ENCODE measurements at regions not wholly inside any gene's neighbourhood (a gene's known extent, or its start where the extent isn't known, plus 50 kb on each side); places are given as distances from the start of the nearest gene placed in this dataset.

- TF ChIP-seq ZNF532 (CRISPR knock-in tag; IDR thresholded peaks at IDR 0.05; ENCODE audit: borderline replicate concordance) (no peak), CTCF (IDR thresholded peaks at IDR 0.05) (no peak), TEAD1 (CRISPR knock-in tag; IDR thresholded peaks at IDR 0.05) (no peak), FOXP1 (CRISPR knock-in tag; IDR thresholded peaks at IDR 0.05; ENCODE audit: borderline replicate concordance) (no peak)
- peaks cover 8% of the 10 kb centered on the region for H3K4me1 Mint-ChIP-seq
- no peak overlapping the region for H3K4me3 Mint-ChIP-seq
- no peaks in the 10 kb centered on the region for H3K27me3 Mint-ChIP-seq (ENCODE audit: low read depth)
- H3K9me3 Mint-ChIP-seq: peaks cover 21% of the 10 kb centered on the region
- DNase-seq (ENCODE audit: low spot score) (no peak), ATAC-seq (no peak)
- H3K27ac Mint-ChIP-seq: no peak overlapping the region
- ChIA-PET CTCF (no interaction called here), POLR2A (no interaction called here)
- H3K36me3 Mint-ChIP-seq: peaks cover 3% of the 10 kb centered on the region
These were observed 390.8 kb downstream of the POM121L12 start for GRCh38 chr7:53426145-53426750.

GRCh38 chr7:53428045-53428444 is 392.6 kb downstream of the POM121L12 start:
- POLR2A ChIA-PET: no interaction called here
- Mint-ChIP-seq H3K36me3 (peaks cover 3% of the 10 kb centered on the region), H3K27me3 (ENCODE audit: low read depth) (no peaks in the 10 kb centered on the region), H3K4me1 (peaks cover 8% of the 10 kb centered on the region), H3K27ac (no peak overlapping the region), H3K4me3 (no peak overlapping the region), H3K9me3 (peaks cover 13% of the 10 kb centered on the region)
- no peak for DNase-seq (ENCODE audit: low spot score)
- CTCF ChIA-PET: no interaction called here
- ATAC-seq: no peak
- no peak for TF ChIP-seq FOXJ3 (CRISPR knock-in tag; IDR thresholded peaks at IDR 0.05; ENCODE audit: borderline replicate concordance)
- TF ChIP-seq ETV6 (CRISPR knock-in tag; IDR thresholded peaks at IDR 0.05): no peak
- no peak for TF ChIP-seq GTF2I (CRISPR knock-in tag; conservative IDR thresholded peaks at IDR 0.05)
- no peak for TF ChIP-seq TEAD1 (CRISPR knock-in tag; IDR thresholded peaks at IDR 0.05)
- no peak for TF ChIP-seq USF1 (CRISPR knock-in tag; IDR thresholded peaks at IDR 0.05)
- TF ChIP-seq ERG (CRISPR knock-in tag; IDR thresholded peaks at IDR 0.05): no peak
- no peak for TF ChIP-seq ZNF423 (CRISPR knock-in tag; IDR thresholded peaks at IDR 0.05)
- TF ChIP-seq NFYB (CRISPR knock-in tag; conservative IDR thresholded peaks at IDR 0.05; ENCODE audit: low read depth): no peak
- no peak for TF ChIP-seq MAX (CRISPR knock-in tag; IDR thresholded peaks at IDR 0.05)
- TF ChIP-seq PREB (CRISPR knock-in tag; IDR thresholded peaks at IDR 0.05; ENCODE audit: borderline replicate concordance): no peak
- TF ChIP-seq JUN (CRISPR knock-in tag; IDR thresholded peaks at IDR 0.05): no peak
- no peak for TF ChIP-seq E2F4 (CRISPR knock-in tag; IDR thresholded peaks at IDR 0.05; ENCODE audit: borderline replicate concordance, low read depth)
- TF ChIP-seq ZNF512 (CRISPR knock-in tag; IDR thresholded peaks at IDR 0.05; ENCODE audit: borderline replicate concordance): no peak
- TF ChIP-seq OVOL2 (CRISPR knock-in tag; IDR thresholded peaks at IDR 0.05; ENCODE audit: borderline replicate concordance): no peak
- no peak for TF ChIP-seq ATF3 (CRISPR knock-in tag; conservative IDR thresholded peaks at IDR 0.05)
- no peak for TF ChIP-seq HMGXB4 (CRISPR knock-in tag; IDR thresholded peaks at IDR 0.05)
- no peak for TF ChIP-seq NR2C2 (CRISPR knock-in tag; IDR thresholded peaks at IDR 0.05)

Data from WTC11 (cell line).